ENCODE measurements at regions not wholly inside any gene's neighbourhood (a gene's known extent, or its start where the extent isn't known, plus 50 kb on each side); places are given as distances from the start of the nearest gene placed in this dataset.

DNA sequence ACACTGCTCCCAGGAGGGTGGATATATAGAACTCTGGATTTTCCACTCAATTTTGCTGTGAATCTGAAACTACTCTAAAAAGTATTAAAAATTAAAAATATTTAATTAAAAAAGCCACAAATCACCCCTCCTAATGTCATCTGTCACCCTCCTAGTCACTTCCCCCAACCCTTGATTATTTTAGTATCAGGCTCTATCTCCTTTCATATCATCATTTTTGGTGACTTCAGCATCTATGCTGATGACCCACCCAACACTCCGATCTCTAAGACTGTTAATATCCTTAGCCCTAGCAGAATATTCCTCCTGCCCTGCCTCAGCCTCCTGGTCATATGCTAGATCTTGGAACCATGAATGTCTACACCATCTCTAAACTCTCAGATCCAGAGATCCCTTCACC, 128.3 kb upstream of the SLC1A4 start:
- DNase-seq (ENCODE audit: low read depth): no peak
- H3K4me3 ChIP-seq (ENCODE audit: low read depth, low read length): no peak overlapping the region
- TF ChIP-seq, protein P1, sequence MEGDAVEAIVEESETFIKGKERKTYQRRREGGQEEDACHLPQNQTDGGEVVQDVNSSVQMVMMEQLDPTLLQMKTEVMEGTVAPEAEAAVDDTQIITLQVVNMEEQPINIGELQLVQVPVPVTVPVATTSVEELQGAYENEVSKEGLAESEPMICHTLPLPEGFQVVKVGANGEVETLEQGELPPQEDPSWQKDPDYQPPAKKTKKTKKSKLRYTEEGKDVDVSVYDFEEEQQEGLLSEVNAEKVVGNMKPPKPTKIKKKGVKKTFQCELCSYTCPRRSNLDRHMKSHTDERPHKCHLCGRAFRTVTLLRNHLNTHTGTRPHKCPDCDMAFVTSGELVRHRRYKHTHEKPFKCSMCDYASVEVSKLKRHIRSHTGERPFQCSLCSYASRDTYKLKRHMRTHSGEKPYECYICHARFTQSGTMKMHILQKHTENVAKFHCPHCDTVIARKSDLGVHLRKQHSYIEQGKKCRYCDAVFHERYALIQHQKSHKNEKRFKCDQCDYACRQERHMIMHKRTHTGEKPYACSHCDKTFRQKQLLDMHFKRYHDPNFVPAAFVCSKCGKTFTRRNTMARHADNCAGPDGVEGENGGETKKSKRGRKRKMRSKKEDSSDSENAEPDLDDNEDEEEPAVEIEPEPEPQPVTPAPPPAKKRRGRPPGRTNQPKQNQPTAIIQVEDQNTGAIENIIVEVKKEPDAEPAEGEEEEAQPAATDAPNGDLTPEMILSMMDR (IDR thresholded peaks at IDR 0.05; ENCODE audit: insufficient read depth, low read depth, low read length): no peak

DNA sequence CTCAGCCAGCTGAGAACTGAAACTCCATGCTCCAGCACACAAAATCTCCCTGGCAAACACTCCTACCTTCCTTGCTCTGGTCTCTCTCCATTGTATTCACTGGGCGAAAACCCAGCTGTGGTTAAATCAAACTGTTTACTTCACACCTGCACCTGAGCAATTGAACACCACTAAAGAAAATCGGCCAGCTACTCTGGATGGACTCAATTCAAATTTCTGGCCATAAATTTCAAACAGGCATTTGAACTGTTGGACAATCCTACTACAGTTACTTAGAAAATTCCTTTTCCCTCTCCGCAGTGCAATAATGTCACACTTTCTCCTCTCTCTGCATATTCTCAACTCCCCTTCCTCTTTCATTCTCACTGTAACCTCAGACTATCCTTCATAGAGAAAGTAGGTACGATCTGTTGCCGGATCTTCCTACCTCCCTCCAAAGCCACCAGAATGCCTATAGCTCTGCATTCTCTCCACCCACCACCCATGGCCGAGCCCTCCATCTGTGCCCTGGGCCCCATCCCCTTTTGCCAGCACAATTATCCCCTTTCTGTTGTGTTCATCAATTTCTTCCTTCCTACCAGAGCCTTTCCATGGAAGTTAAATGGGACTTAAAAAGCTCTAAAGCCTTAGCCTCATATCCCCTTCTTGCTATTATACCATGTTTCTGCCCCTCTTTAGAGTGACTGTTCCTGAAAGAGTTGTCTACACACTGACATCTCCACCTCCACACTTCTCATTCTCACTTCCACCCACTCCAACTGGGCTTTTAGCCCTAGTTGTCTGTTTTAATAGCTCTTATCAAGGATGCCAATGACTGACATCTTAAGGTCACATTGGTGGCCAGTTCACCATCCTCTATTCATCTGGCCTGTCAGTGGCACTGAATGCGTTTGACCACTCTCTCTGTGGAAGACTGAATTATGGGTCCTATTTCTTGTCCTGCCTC, 127.5 kb upstream of the SLC1A4 start:
- TF ChIP-seq, protein P1 (IDR thresholded peaks at IDR 0.05; ENCODE audit: insufficient read depth, low read depth, low read length): no peak
- no peak overlapping the region for H3K4me3 ChIP-seq (ENCODE audit: low read depth, low read length)
- DNase-seq (ENCODE audit: low read depth): no peak

DNA sequence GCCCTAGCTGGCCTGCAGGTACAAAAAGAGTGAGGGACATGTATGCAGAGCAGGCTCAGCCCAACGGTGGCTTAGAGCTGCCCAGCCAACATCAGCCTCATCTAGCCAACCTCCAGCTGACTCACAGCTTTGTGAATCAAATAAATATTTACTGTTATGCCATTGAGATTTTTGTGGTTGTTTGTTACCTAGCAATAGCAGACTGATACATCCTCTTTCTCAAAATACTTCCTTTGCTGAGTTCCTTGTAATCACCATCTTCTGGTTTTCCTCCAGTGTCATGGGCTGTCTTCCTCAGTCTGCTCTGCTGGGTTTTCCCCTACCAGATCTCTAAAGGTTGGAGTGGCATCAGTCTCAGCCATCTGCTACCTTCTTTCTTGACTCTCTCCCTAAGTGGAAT, 126.6 kb upstream of the SLC1A4 start:
- DNase-seq (ENCODE audit: low read depth): no peak
- no peak overlapping the region for H3K4me3 ChIP-seq (ENCODE audit: low read depth, low read length)
- TF ChIP-seq, protein P1 (IDR thresholded peaks at IDR 0.05; ENCODE audit: insufficient read depth, low read depth, low read length): no peak

DNA sequence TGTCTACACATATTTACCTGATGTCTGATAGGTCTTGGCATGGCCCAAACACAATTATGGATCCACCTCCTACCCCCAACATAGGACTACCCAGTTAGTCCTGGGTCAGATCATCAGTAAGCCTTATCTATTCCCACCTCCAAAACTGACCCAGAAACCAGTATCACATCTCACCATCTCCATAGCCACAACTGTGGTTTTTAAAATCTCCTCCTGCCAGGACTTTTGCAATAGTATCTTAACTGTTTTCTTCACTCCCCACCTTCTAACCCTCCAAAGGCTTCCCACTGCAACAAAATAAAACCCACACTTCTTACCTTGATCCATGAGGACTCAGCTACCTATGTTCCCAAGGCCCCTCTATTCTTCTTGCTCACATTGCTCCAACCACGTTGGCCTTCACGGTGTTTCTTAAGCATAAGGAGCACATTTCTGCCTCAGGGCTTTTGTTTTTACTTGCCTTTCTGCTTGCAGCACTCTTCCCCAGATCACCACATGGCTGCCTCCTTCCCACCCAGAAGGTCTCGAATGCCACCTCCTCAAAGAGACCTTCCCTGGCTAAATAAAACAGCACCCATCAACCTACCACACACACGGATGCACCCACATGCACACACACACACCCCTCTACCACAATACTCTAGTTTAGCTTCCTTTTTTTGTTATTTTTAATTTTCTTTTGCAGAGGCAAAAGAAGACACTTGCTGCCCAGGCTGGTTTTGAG, 125.9 kb upstream of the SLC1A4 start:
- TF ChIP-seq, protein P1 (IDR thresholded peaks at IDR 0.05; ENCODE audit: insufficient read depth, low read depth, low read length): no peak
- DNase-seq (ENCODE audit: low read depth): no peak
- H3K4me3 ChIP-seq (ENCODE audit: low read depth, low read length): no peak overlapping the region

DNA sequence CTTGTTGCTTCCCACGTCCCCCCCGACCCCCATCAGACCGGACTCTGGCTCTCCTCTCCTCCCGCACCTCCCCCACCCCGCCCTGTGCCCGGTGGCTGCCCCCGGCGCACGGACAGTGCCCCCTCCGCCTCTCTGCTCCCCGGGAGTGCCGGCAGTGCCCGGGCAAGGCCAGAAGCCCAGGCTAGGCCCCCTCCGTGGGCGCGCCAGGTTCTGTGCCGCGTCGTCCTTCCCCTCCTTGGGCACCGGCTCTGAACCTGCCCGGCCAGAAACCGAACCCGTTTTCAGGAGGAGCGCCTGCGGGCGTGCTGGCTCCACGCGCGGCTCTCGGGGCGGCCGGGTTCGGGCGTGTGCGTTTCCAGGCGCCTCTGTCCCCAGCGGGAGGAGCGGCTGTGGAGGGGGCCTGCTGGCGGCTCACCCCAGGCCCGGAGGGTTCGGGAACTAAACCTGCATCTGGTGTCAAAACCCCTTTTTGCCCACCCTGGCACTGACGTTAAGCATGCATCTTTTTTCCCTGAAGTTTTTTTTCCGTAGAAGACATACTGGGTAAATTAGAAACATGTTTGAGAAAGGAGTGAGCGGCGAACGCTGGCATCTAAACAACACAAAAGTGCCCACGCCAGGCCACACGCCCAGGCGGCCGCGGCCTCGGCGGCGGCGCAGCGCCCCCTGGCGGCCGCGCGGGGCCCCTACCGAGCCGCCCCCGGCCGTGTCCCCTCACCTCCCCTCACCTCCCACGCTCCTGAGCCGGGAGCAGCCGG, 123.9 kb upstream of the SLC1A4 start:
- DNase-seq (ENCODE audit: low read depth): peak; percentile 60
- TF ChIP-seq, protein P1 (IDR thresholded peaks at IDR 0.05; ENCODE audit: insufficient read depth, low read depth, low read length): no peak
- H3K4me3 ChIP-seq (ENCODE audit: low read depth, low read length): peak overlapping the region; percentile 61

DNA sequence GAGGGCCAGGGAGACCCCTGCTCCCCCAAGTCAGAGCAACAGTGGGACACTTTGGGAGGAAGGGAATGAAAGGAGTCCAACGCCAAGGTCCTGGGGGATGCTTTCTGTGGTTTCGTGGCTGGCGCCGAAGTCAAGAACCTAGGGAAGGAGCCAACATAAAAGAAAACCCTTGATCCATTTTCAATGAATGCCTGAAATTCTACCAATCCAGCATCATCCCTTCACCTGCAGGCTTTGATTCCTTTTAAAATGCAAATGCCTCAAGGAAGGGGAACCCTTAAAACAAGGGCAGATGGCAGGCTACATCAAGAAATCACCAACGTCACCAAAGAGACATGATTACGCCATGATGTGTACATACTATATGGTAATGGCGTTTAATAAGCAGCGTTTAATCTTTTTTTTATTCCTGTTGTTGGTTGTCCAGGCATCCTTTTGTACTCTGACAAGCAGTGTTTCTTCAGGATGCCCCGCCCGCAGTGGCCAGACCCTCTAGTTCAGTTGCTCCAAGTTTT, 123.3 kb upstream of the SLC1A4 start:
- TF ChIP-seq, protein P1 (IDR thresholded peaks at IDR 0.05; ENCODE audit: insufficient read depth, low read depth, low read length): peak; percentile 43
- DNase-seq (ENCODE audit: low read depth): no peak
- H3K4me3 ChIP-seq (ENCODE audit: low read depth, low read length): peak overlapping the region; percentile 36

All from fibroblast of villous mesenchyme (primary cell).